Mesendoderm (in vitro differentiated cells): ENCODE measurements at regions not wholly inside any gene's neighbourhood (a gene's known extent, or its start where the extent isn't known, plus 50 kb on each side); places are given as distances from the start of the nearest gene placed in this dataset.

ENCODE experiments used
- DNase-seq: peaks from one replicate; pipeline ENCODE4 v3.0.0; 2013
- H2AK5ac ChIP-seq: 2 replicates; pipeline ENCODE4 v1.6.1; 2013; ENCODE audit warnings: low read length, inconsistent platforms
- H2BK120ac ChIP-seq: 2 replicates; pipeline ENCODE4 v1.6.1; 2013; ENCODE audit warnings: low read depth, mild to moderate bottlenecking, low read length, moderate library complexity, mixed read lengths
- H2BK15ac ChIP-seq: replicated peaks from 2 replicates; pipeline ENCODE4 v1.6.1; 2013; ENCODE audit warnings: low read depth, mild to moderate bottlenecking, moderate library complexity
- H2BK5ac ChIP-seq: 2 replicates; pipeline ENCODE4 v1.6.1; 2013; ENCODE audit warnings: low read length, inconsistent platforms
- H3K18ac ChIP-seq: 2 replicates; pipeline ENCODE4 v1.6.1; 2013; ENCODE audit warnings: mild to moderate bottlenecking, low read length, mixed read lengths
- H3K23ac ChIP-seq: one replicate; pipeline ENCODE4 v1.6.1; 2013; ENCODE audit warnings: low read length
- H3K27ac ChIP-seq: 2 replicates; pipeline ENCODE4 v1.5.1; 2013; ENCODE audit warnings: low read depth, mild to moderate bottlenecking, inconsistent platforms, low read length, moderate library complexity
- H3K27me3 ChIP-seq: 2 replicates; pipeline ENCODE4 v1.6.1; 2013; ENCODE audit warnings: low read length, control low read depth, mild to moderate bottlenecking, inconsistent platforms; ENCODE audit not compliant: insufficient read depth, poor library complexity
- H3K36me3 ChIP-seq: 2 replicates; pipeline ENCODE4 v1.6.1; 2013; ENCODE audit warnings: low read length, inconsistent platforms; ENCODE audit not compliant: control insufficient read depth, insufficient read depth
- H3K4ac ChIP-seq: one replicate; pipeline ENCODE4 v1.6.1; 2013; ENCODE audit warnings: low read depth, mild to moderate bottlenecking, low read length, moderate library complexity
- H3K4me1 ChIP-seq: 2 replicates; pipeline ENCODE4 v1.6.1; 2013; ENCODE audit warnings: low read depth, low read length, inconsistent platforms; ENCODE audit not compliant: control insufficient read depth
- H3K4me2 ChIP-seq: 2 replicates; pipeline ENCODE4 v1.6.1; 2013; ENCODE audit warnings: low read length
- H3K4me3 ChIP-seq: 2 replicates; pipeline ENCODE4 v1.5.1; 2013; ENCODE audit warnings: mild to moderate bottlenecking, low read length
- H3K56ac ChIP-seq: one replicate; pipeline ENCODE4 v1.6.1; 2013; ENCODE audit warnings: low read length
- H3K79me1 ChIP-seq: 2 replicates; pipeline ENCODE4 v1.6.1; 2013; ENCODE audit warnings: low read length, inconsistent platforms
- H3K79me2 ChIP-seq: 2 replicates; pipeline ENCODE4 v1.6.1; 2013; ENCODE audit warnings: mild to moderate bottlenecking, low read length; ENCODE audit not compliant: control insufficient read depth, insufficient read depth
- H3K9ac ChIP-seq: 2 replicates; pipeline ENCODE4 v1.6.1; 2013; ENCODE audit warnings: low read length, inconsistent platforms
- H4K5ac ChIP-seq: one replicate; pipeline ENCODE4 v1.6.1; 2013; ENCODE audit warnings: low read length
- H4K8ac ChIP-seq: one replicate; pipeline ENCODE4 v1.6.1; 2013; ENCODE audit warnings: low read depth, mild to moderate bottlenecking, control low read depth, low read length, moderate library complexity
- WGBS: extraction: QIAGEN DNeasy Blood & Tissue Kit; methylation state at CpG from one replicate; pipeline ENCODE4 v1.1.7; 2013; ENCODE audit warnings: low lambda C conversion rate, missing lambda C conversion rate; ENCODE audit not compliant: insufficient coverage; ENCODE audit errors: extremely low coverage; 5-methylcytosine and 5-hydroxymethylcytosine counted together

GRCh38 chr5:156251076-156251475 lies 75.9 kb upstream of the SGCD start:
- H2BK5ac ChIP-seq = no peak overlapping the region
- H3K56ac ChIP-seq = no peak overlapping the region
- no peak for DNase-seq
- H4K5ac ChIP-seq = no peak overlapping the region
- no peak overlapping the region for H2BK120ac ChIP-seq
- no peak overlapping the region for H3K18ac ChIP-seq
- H3K27me3 ChIP-seq = no peaks in the 10 kb centered on the region
- H3K9ac ChIP-seq = no peak overlapping the region
- H3K79me1 ChIP-seq = no peaks in the 10 kb centered on the region
- no peak overlapping the region for H2AK5ac ChIP-seq
- H2BK15ac ChIP-seq = no peak overlapping the region
- no CpG with 5 or more reads among the region's 1 CpG for WGBS
- no peak overlapping the region for H3K4me2 ChIP-seq
- H3K4me1 ChIP-seq = no peaks in the 10 kb centered on the region
- H4K8ac ChIP-seq = no peak overlapping the region
- H3K27ac ChIP-seq = no peak overlapping the region
- no peaks in the 10 kb centered on the region for H3K79me2 ChIP-seq
- H3K23ac ChIP-seq = no peak overlapping the region
- H3K36me3 ChIP-seq = no peaks in the 10 kb centered on the region
- no peak overlapping the region for H3K4ac ChIP-seq
- H3K4me3 ChIP-seq = no peak overlapping the region

- no peak overlapping the region for H2BK5ac ChIP-seq
- H3K79me1 ChIP-seq = no peaks in the 10 kb centered on the region
- H3K56ac ChIP-seq = no peak overlapping the region
- no peaks in the 10 kb centered on the region for H3K79me2 ChIP-seq
- WGBS = no CpG with 5 or more reads among the region's 3 CpGs
- no peak overlapping the region for H3K4ac ChIP-seq
- H3K36me3 ChIP-seq = no peaks in the 10 kb centered on the region
- no peak overlapping the region for H3K4me3 ChIP-seq
- no peak overlapping the region for H2AK5ac ChIP-seq
- H2BK120ac ChIP-seq = no peak overlapping the region
- H2BK15ac ChIP-seq = no peak overlapping the region
- no peak overlapping the region for H3K4me2 ChIP-seq
- no peak overlapping the region for H3K18ac ChIP-seq
- no peaks in the 10 kb centered on the region for H3K27me3 ChIP-seq
- no peak overlapping the region for H3K27ac ChIP-seq
- H4K5ac ChIP-seq = no peak overlapping the region
- no peak overlapping the region for H3K23ac ChIP-seq
- no peak overlapping the region for H3K9ac ChIP-seq
- no peak overlapping the region for H4K8ac ChIP-seq
- H3K4me1 ChIP-seq = no peaks in the 10 kb centered on the region
- DNase-seq = no peak
Observed at GRCh38 chr5:156253130-156253529, 73.8 kb upstream of the SGCD start.

GRCh38 chr5:156254196-156254595 lies 72.8 kb upstream of the SGCD start:
- Histone ChIP-seq H2BK120ac (no peak overlapping the region), H2BK5ac (no peak overlapping the region), H3K9ac (no peak overlapping the region), H3K56ac (no peak overlapping the region), H3K79me1 (no peaks in the 10 kb centered on the region), H3K18ac (no peak overlapping the region), H3K79me2 (no peaks in the 10 kb centered on the region), H4K5ac (no peak overlapping the region), H3K27ac (no peak overlapping the region), H4K8ac (no peak overlapping the region), H2AK5ac (no peak overlapping the region), H3K4me1 (no peaks in the 10 kb centered on the region), H3K36me3 (no peaks in the 10 kb centered on the region), H3K23ac (no peak overlapping the region), H2BK15ac (no peak overlapping the region), H3K4me3 (no peak overlapping the region), H3K4ac (no peak overlapping the region), H3K27me3 (no peaks in the 10 kb centered on the region), H3K4me2 (no peak overlapping the region)
- DNase-seq = no peak
- no CpG with 5 or more reads among the region's 2 CpGs for WGBS

GRCh38 chr5:156256642-156257041 lies 70.3 kb upstream of the SGCD start:
- Histone ChIP-seq H3K4ac (no peak overlapping the region), H3K36me3 (no peaks in the 10 kb centered on the region), H3K4me3 (no peak overlapping the region), H3K27ac (no peak overlapping the region), H3K4me1 (no peaks in the 10 kb centered on the region), H2AK5ac (no peak overlapping the region), H4K5ac (no peak overlapping the region), H3K23ac (no peak overlapping the region), H4K8ac (no peak overlapping the region), H3K9ac (no peak overlapping the region), H2BK5ac (no peak overlapping the region), H3K27me3 (no peaks in the 10 kb centered on the region), H3K79me2 (no peaks in the 10 kb centered on the region), H3K18ac (no peak overlapping the region), H3K4me2 (no peak overlapping the region), H3K79me1 (no peaks in the 10 kb centered on the region), H3K56ac (no peak overlapping the region), H2BK120ac (no peak overlapping the region), H2BK15ac (no peak overlapping the region)
- DNase-seq = no peak
- WGBS = no CpG with 5 or more reads among the region's 3 CpGs

- DNase-seq = no peak
- Histone ChIP-seq H2BK15ac (no peak overlapping the region), H2BK5ac (no peak overlapping the region), H3K9ac (no peak overlapping the region), H3K23ac (no peak overlapping the region), H2BK120ac (no peak overlapping the region), H3K4me3 (no peak overlapping the region), H4K8ac (no peak overlapping the region), H4K5ac (no peak overlapping the region), H3K79me2 (no peaks in the 10 kb centered on the region), H3K4ac (no peak overlapping the region), H3K79me1 (no peaks in the 10 kb centered on the region), H2AK5ac (no peak overlapping the region), H3K4me1 (no peaks in the 10 kb centered on the region), H3K56ac (no peak overlapping the region), H3K18ac (no peak overlapping the region), H3K27me3 (no peaks in the 10 kb centered on the region), H3K4me2 (no peak overlapping the region), H3K27ac (no peak overlapping the region), H3K36me3 (no peaks in the 10 kb centered on the region)
- WGBS = no CpG with 5 or more reads among the region's 2 CpGs
Observed at GRCh38 chr5:156258934-156259333, 68.0 kb upstream of the SGCD start.

GRCh38 chr5:156259618-156260017 lies 67.3 kb upstream of the SGCD start:
- Histone ChIP-seq H3K4ac (no peak overlapping the region), H4K5ac (no peak overlapping the region), H3K27ac (no peak overlapping the region), H3K36me3 (no peaks in the 10 kb centered on the region), H2BK120ac (no peak overlapping the region), H3K27me3 (no peaks in the 10 kb centered on the region), H3K9ac (no peak overlapping the region), H3K79me2 (no peaks in the 10 kb centered on the region), H2BK15ac (no peak overlapping the region), H3K4me2 (no peak overlapping the region), H4K8ac (no peak overlapping the region), H3K23ac (no peak overlapping the region), H3K4me1 (no peaks in the 10 kb centered on the region), H3K79me1 (no peaks in the 10 kb centered on the region), H2BK5ac (no peak overlapping the region), H3K56ac (no peak overlapping the region), H2AK5ac (no peak overlapping the region), H3K4me3 (no peak overlapping the region), H3K18ac (no peak overlapping the region)
- WGBS = no CpG with 5 or more reads among the region's 5 CpGs
- DNase-seq = peak; percentile 3
